GM18502 (cell line): ENCODE measurements at regions not wholly inside any gene's neighbourhood (a gene's known extent, or its start where the extent isn't known, plus 50 kb on each side); places are given as distances from the start of the nearest gene placed in this dataset.

Experiments
- ATAC-seq: cut with Tn5 transposase; IDR thresholded peaks from one replicate; pipeline ENCODE4 v1.9.1; 2021; ENCODE audit warnings: mild to moderate bottlenecking; ENCODE audit not compliant: unreplicated experiment, poor library complexity

DNA sequence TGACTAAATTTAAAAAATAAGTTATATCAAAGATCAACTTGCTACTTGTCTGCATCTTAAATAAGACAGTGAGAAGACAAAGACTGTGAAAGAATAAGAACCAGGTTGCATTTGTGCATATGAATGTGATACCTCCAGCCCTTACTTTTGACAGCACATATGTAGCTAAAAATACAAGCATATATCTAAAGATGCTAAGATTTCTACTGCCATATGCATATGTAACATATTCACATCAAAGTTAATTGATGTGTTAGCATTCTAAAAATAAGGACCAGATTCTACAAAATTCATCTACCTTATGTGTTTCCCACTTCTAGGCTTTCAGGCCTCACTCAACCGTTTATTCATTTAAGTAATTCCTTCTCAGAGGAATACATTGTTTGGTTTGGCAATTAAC is 1120.3 kb upstream of the LRRTM3 start:
- ATAC-seq, result no peak

DNA sequence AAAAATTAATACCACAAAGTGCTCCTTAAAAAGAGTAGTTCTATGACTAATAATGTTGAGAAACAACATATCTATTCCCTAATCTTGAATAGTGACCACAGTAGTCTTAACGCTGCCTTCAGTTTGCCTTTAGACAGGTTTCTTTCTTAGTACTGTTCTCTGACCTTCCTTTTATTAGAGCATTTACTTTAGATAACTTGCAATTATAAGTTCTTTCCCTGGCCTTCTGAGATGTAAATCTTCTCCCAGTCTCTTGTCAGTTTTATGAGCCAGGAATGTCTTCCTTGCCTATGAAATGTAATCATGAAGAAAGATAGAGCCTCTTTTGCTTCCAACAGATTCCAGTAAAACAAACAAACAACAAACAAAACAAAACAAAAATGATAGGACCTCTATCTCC is 1119.8 kb upstream of the LRRTM3 start:
- no peak for ATAC-seq

DNA sequence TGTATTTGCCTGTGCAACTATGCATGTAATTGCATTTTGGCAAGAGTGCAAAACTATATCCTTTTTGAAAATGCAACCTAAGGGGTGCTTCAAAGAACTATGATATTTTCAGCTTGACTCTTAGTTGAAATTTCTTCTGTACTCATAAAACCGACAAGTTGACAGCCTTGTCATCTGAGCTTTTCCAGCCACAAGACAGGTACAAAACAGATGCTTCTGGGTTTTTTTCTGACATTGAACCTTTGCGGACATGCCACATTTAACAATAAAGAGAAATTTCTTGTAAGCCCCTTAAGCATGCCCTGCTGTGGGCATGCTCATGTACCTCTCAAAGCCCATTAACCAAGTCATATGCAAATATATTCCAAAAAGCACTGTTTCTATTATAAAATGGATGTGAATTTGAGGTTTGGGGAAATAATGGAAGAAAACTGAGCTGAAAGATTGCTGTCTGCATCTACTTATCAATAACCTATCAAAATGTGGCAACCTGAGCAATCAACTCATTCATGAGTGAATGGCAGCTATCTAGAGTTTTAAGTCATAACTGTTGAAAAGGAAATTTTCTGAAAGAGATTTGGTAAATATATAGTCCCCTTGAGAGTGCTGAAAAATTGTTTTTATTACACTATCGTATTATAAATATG is 1117.0 kb upstream of the LRRTM3 start:
- ATAC-seq, result no peak

DNA sequence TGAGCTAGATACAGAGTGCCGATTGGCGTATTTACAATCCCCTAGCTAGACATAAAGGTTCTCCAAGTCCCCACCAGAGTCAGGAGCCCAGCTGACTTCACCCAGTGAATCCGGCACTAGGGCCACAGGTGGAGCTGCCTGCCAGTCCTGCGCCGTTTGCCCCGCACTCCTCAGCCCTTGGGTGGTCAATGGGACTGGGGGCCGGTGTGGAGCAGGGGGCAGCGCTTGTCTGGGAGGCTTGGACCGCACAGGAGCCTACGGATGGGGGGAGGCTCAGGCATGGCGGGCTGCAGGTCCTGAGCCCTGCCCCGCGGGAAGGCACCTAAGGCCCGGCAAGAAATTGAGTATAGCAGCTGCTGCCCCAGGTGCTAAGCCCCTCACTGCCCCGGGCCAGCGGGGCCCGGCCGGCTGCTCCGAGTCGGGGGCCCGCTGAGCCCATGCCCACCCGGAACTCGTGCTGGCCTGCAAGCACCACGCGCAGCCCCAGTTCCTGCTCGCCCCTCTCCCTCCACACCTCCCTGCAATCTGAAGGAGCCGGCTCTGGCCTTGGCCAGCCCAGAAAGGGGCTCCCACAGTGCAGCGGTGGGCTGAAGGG is 1113.8 kb upstream of the LRRTM3 start:
- no peak for ATAC-seq

DNA sequence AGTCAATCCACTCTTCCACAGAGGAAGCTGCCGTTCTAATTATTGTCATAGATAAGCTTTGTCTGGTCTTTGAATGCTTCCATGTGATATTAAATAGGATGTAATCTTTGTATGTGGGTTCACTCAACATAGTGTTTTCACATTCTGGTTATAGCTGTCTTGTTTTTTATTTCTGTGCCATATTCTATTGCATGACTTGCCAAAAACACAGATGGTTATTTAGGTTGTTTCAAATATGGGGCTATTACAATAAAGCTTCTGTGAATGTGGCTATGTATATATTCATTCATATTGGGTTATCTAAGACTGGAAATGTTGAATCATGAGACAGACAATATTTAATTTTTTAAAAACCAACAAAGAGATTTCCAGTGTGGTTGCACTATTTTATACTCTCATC is 1109.3 kb upstream of the LRRTM3 start:
- ATAC-seq, result no peak

DNA sequence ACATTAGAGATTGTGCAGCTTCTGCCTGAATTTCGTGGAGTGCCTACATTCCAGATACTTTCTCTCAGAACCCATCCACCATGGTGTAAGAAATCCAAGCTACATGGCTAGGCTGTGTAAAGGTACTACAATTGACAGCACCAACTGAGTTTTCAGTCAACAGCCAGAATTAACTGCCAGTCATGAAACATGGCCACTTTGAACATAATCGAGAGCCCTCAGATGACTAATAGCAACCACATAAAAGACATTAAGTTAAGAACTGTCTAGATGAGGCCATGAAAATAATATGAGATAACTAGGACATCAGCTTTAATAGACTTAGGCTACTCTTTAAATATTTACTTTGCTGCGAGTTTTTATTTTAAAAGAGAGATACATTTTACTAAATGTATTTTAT is 1106.8 kb upstream of the LRRTM3 start:
- no peak for ATAC-seq

DNA sequence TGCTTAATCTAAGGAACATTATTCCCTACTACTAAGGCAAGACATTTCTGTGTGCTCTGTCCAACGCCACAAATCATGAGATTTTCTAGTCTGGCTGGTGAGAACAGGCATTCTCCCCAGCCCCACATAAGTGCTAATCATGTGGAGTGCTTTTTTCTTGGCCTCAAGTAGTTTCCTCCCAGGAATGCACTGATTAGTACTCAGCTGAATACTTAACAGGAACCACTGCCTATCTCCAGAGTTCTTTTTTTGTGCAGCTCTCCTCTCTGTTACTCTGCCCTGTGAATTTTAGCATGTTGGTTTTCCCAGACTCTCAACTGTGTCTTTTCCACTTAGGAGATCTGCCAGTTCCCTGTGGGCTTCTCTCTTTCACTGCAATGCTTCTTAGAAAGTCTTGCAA is 1098.5 kb upstream of the LRRTM3 start:
- no peak for ATAC-seq

DNA sequence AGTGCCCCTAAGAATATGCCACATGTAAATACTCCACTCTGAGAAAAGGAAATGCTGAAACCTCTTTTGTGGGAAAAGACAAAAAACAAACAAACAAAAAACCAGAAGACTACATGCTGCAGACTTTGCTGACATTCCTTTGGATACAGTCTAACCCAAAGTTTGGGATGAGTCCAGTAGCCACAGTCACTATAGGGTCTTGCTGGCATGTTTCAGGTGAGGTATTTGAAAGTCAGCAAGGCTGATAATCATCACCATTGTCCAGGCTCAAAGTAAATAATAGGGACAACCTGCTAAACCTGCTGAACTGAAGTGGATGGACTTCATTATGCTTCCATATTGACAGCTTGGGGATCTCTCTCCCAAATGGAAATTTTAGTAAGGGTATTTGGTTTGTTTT is 1087.0 kb upstream of the LRRTM3 start:
- ATAC-seq, result no peak

DNA sequence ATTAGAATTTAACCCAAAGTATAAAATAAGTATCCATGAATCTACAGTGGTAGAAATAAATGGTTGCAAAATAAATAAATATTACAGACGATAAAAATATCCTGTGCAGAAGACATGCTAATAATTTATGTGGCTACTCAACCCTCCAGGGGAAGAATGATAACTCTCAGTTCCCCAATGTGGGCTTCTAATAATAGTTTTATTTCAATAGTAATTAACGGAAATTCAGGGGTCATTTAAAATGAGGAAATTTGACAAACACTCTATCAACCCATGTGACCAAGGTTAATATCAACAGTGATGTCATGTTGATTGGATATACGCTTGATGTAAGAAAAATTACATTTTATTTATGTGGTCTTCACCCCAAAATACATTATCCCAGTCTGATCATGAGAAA is 1082.6 kb upstream of the LRRTM3 start:
- no peak for ATAC-seq

DNA sequence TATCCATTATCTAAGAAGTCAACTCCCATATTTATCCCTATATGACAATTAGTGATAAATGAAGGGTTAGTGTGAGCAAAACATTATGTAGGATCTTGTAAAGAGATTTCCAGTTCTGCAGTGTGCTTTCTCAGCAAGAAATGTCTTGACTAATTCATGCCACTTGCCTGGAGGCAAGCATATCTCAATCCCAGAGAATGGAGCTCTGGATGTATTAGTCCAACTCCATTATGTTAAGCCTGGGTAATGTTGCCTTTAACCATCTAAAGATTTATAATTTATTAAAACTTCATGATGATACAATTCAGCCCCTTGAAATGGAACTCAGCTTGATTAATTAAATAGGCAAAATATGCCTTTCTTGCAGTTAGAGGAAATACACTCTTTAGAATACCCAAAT is 1079.9 kb upstream of the LRRTM3 start:
- no peak for ATAC-seq

DNA sequence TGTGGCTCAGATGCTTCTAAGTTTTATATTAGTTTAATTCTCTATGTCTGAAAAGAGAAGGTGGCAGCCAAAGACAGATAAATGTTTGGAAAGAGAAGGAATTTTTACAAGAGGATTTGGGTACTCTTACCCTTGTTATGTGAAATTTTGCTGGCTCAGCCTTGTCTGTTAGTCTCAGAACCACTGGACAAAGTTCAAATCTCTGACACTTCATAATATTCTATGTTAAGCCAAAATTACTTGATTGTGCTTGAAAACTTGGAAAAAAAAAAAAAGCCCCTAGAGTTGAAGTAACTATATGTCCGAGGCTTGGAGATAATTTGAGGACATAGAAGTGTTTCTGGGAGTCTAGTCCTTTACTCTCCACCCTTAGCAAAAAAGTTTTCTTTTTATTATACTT is 1079.3 kb upstream of the LRRTM3 start:
- ATAC-seq, result no peak

DNA sequence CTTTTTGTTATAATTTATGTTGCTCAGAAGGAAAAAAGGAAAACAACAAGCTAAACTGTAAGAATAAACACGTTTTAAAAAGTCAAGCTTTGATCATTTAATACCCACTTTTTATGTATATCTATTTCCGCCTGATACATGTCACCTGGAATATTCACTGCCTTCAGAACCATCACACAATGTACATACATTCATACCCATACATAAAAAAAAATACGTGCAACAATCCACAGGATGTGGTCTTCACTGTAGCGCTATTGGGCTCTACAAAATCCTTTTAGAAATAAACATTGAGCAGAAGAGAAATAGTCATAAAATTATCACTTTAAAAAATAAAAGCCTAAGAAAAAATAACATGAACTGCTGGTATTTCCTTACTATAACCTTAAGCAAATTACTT is 1078.9 kb upstream of the LRRTM3 start:
- ATAC-seq, result no peak

DNA sequence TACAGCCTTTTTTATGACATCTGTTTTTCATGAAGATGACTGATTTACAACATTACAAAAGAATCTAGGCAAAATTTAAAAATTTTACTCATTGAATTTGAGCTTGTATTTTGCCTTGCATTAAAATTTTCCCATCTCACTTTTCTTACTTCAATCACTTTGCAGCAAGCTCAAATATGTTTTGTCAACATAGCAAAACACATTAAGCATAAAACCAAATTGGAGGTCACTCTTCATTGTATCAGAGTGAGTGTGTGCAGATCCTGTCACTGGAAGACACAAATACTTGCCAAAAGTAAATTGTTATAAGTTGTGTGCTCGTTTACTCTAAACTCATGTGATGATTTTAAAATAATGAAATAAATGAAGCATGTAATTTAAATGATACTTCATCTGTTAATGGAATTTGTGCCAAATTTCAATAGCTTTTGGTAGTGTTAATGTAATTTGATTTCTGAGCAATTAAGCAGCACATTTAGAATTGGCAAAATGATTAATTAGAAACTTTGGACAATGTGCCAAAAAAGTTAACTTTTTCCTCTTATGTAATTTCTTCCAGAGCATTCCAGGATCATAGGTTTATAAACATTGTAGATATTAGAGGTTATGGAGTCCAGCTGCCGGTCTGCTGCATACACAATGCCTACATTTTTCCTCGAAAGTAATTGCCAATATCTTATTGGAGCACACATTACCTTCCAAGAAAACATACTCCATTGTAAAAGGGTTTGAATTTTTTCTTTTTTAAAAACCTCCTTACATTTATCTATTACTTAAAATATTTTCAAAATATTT is 1078.2 kb upstream of the LRRTM3 start:
- no peak for ATAC-seq

DNA sequence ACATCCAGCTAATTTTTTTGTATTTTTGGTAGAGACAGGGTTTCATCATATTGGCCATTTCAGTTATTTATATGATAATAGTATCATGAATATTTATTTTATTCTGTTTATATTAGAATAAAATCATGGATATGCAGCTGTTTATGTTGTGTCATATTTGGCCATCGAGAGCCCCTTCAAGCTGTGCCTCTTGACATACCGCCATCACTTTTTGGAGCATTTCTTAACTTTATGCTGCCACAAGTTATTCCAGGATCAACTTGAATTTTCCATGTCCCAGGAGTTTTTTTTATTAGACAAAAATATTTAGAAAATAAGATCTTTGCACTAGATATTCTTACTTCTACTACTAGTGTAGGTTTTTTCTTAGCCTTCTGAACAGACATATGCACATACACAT is 1067.0 kb upstream of the LRRTM3 start:
- no peak for ATAC-seq

DNA sequence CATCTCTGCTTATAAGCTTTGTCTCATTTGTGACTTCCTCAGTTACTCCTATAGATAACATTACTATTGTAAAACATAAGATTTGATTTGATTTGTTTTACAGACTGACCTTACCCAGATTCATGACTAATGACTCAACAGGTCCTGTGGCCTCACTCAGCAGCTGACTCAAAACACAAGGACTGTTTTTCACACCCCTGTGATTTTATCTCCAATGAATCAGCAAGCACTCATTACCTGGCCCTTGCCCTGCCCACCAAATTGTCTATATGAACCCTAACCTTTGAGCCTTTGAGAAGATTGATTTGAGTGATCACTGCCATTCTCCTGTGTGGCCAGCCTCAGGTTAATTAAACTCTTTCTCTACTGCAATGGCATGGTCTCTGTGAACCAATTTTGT is 1064.6 kb upstream of the LRRTM3 start:
- ATAC-seq, result peak; percentile 99
